ENCODE measurements at regions not wholly inside any gene's neighbourhood (a gene's known extent, or its start where the extent isn't known, plus 50 kb on each side); places are given as distances from the start of the nearest gene placed in this dataset.
A peak's percentile ranks its signal among the peaks of the same experiment; 100 is the strongest.

- Histone ChIP-seq H3K27ac (no peak overlapping the region), H3K4me1 (replicated peaks in 1 of 2) (no peaks in the 10 kb centered on the region), H3K4me3 (no peak overlapping the region)
- no peak for ATAC-seq (replicated peaks in 6 of 8)
- WGBS, 10 experiments: 64 to 90% (median 85%) methylated on average over 2 to 5 of the region's 5 CpGs; no CpG with 5 or more reads in 1 of the 10 experiments
- in situ Hi-C loops (cut with MboI; ENCODE audit: low pct_unique_long_range_greater_than_20kb in 2 of 9, low sequenced_read_pairs in 9 of 9, unreplicated experiment in 9 of 9): no loop called here
Observed at GRCh38 chr13:48181482-48182145, 51.4 kb upstream of the ITM2B start.

- in situ Hi-C loops (cut with MboI; ENCODE audit: low pct_unique_long_range_greater_than_20kb in 2 of 9, low sequenced_read_pairs in 9 of 9, unreplicated experiment in 9 of 9): no loop called here
Observed at GRCh38 chr13:48178126-48178525, 54.9 kb upstream of the ITM2B start.

GRCh38 chr13:48176781-48177180 is 56.2 kb upstream of the ITM2B start:
- Histone ChIP-seq H3K4me1 (replicated peaks in 1 of 2) (no peaks in the 10 kb centered on the region), H3K27ac (no peak overlapping the region), H3K4me3 (no peak overlapping the region)
- ATAC-seq (replicated peaks in 6 of 8): no peak
- in situ Hi-C loops (cut with MboI; ENCODE audit: low pct_unique_long_range_greater_than_20kb in 2 of 9, low sequenced_read_pairs in 9 of 9, unreplicated experiment in 9 of 9): no loop called here
- 89 to 100% (median 92%) methylated on average over 1 to 6 of the region's 6 CpGs; no CpG with 5 or more reads in 7 of the 10 experiments for WGBS, 10 experiments

More at GRCh38 chr13:48178126-48178525, 54.9 kb upstream of the ITM2B start:
- Histone ChIP-seq H3K4me1 (replicated peaks in 1 of 2) (no peaks in the 10 kb centered on the region), H3K4me3 (no peak overlapping the region), H3K27ac (no peak overlapping the region)
- 68 to 100% (median 89%) methylated on average over 1 to 2 of the region's 2 CpGs; no CpG with 5 or more reads in 3 of the 10 experiments for WGBS, 10 experiments
- no peak for ATAC-seq (replicated peaks in 6 of 8)

- no peak for ATAC-seq (replicated peaks in 6 of 8)
- Histone ChIP-seq H3K27ac (no peak overlapping the region), H3K4me3 (no peak overlapping the region), H3K4me1 (replicated peaks in 1 of 2) (no peaks in the 10 kb centered on the region)
- in situ Hi-C loops (cut with MboI; ENCODE audit: low pct_unique_long_range_greater_than_20kb in 2 of 9, low sequenced_read_pairs in 9 of 9, unreplicated experiment in 9 of 9): no loop called here
- WGBS, 10 experiments: 33 to 100% (median 100%) methylated on average over 1 of the region's 1 CpG; no CpG with 5 or more reads in 3 of the 10 experiments
Observed at GRCh38 chr13:48175185-48175584, 57.8 kb upstream of the ITM2B start.

GRCh38 chr13:48167866-48168265 is 65.1 kb upstream of the ITM2B start:
- no peak overlapping the region for H3K27ac ChIP-seq

GRCh38 chr13:48165727-48166126 is 67.3 kb upstream of the ITM2B start:
- WGBS, 10 experiments: 60 to 100% (median 90%) methylated on average over 1 of the region's 1 CpG; no CpG with 5 or more reads in 6 of the 10 experiments
- Histone ChIP-seq H3K4me1 (replicated peaks in 1 of 2) (no peaks in the 10 kb centered on the region), H3K27ac (no peak overlapping the region), H3K4me3 (no peak overlapping the region)
- ATAC-seq (replicated peaks in 6 of 8): peak in 1 of 8 experiments; percentile 45
- in situ Hi-C loops (cut with MboI; ENCODE audit: low pct_unique_long_range_greater_than_20kb in 2 of 9, low sequenced_read_pairs in 9 of 9, unreplicated experiment in 9 of 9): no loop called here

More at GRCh38 chr13:48167866-48168265, 65.1 kb upstream of the ITM2B start:
- H3K4me1 ChIP-seq (replicated peaks in 1 of 2): no peaks in the 10 kb centered on the region
- in situ Hi-C loops (cut with MboI; ENCODE audit: low pct_unique_long_range_greater_than_20kb in 2 of 9, low sequenced_read_pairs in 9 of 9, unreplicated experiment in 9 of 9): no loop called here
- H3K4me3 ChIP-seq: no peak overlapping the region
- 52 to 100% (median 77%) methylated on average over 1 to 5 of the region's 5 CpGs; no CpG with 5 or more reads in 2 of the 10 experiments for WGBS, 10 experiments
- ATAC-seq (replicated peaks in 6 of 8): no peak

- Histone ChIP-seq H3K4me3 (no peak overlapping the region), H3K27ac (no peak overlapping the region), H3K4me1 (replicated peaks in 1 of 2) (no peaks in the 10 kb centered on the region)
- 0 to 88% (median 44%) methylated on average over 1 of the region's 1 CpG; no CpG with 5 or more reads in 7 of the 10 experiments for WGBS, 10 experiments
- no peak for ATAC-seq (replicated peaks in 6 of 8)
- in situ Hi-C loops (cut with MboI; ENCODE audit: low pct_unique_long_range_greater_than_20kb in 2 of 9, low sequenced_read_pairs in 9 of 9, unreplicated experiment in 9 of 9): no loop called here
Observed at GRCh38 chr13:48165063-48165462, 67.9 kb upstream of the ITM2B start.

GRCh38 chr13:48163061-48163460 is 68.2 kb upstream of the MED4 start:
- Histone ChIP-seq H3K4me1 (replicated peaks in 1 of 2) (no peaks in the 10 kb centered on the region), H3K27ac (no peak overlapping the region), H3K4me3 (no peak overlapping the region)
- no peak for ATAC-seq (replicated peaks in 6 of 8)
- 59 to 100% (median 98%) methylated on average over 1 to 4 of the region's 4 CpGs; no CpG with 5 or more reads in 2 of the 10 experiments for WGBS, 10 experiments
- in situ Hi-C loops (cut with MboI; ENCODE audit: low pct_unique_long_range_greater_than_20kb in 2 of 9, low sequenced_read_pairs in 9 of 9, unreplicated experiment in 9 of 9): no loop called here

- WGBS, 10 experiments: 70 to 100% (median 93%) methylated on average over 1 to 2 of the region's 2 CpGs; no CpG with 5 or more reads in 1 of the 10 experiments
- no peak for ATAC-seq (replicated peaks in 6 of 8)
- Histone ChIP-seq H3K27ac (no peak overlapping the region), H3K4me3 (no peak overlapping the region), H3K4me1 (replicated peaks in 1 of 2) (no peaks in the 10 kb centered on the region)
- in situ Hi-C loops (cut with MboI; ENCODE audit: low pct_unique_long_range_greater_than_20kb in 2 of 9, low sequenced_read_pairs in 9 of 9, unreplicated experiment in 9 of 9): no loop called here
Observed at GRCh38 chr13:48162217-48162616, 67.3 kb upstream of the MED4 start.

GRCh38 chr13:48161530-48162179 is 66.8 kb upstream of the MED4 start:
- Histone ChIP-seq H3K27ac (no peak overlapping the region), H3K4me1 (replicated peaks in 1 of 2) (no peaks in the 10 kb centered on the region), H3K4me3 (no peak overlapping the region)
- in situ Hi-C loops (cut with MboI; ENCODE audit: low pct_unique_long_range_greater_than_20kb in 2 of 9, low sequenced_read_pairs in 9 of 9, unreplicated experiment in 9 of 9): no loop called here
- no peak for ATAC-seq (replicated peaks in 6 of 8)
- 71 to 100% (median 98%) methylated on average over 1 to 5 of the region's 5 CpGs; no CpG with 5 or more reads in 6 of the 10 experiments for WGBS, 10 experiments

- 0 to 83% (median 51%) methylated on average over 2 to 5 of the region's 5 CpGs; no CpG with 5 or more reads in 1 of the 10 experiments for WGBS, 10 experiments
- no peaks in the 10 kb centered on the region for H3K4me1 ChIP-seq (replicated peaks in 1 of 2)
- in situ Hi-C loops (cut with MboI; ENCODE audit: low pct_unique_long_range_greater_than_20kb in 2 of 9, low sequenced_read_pairs in 9 of 9, unreplicated experiment in 9 of 9): no loop called here
- H3K4me3 ChIP-seq: no peak overlapping the region
- H3K27ac ChIP-seq: no peak overlapping the region
- ATAC-seq (replicated peaks in 6 of 8): peak in 3 of 8 experiments; percentile 50 to 69 (median 53)
Observed at GRCh38 chr13:48160606-48161278, 65.8 kb upstream of the MED4 start.

GRCh38 chr13:48159826-48160225 is 64.9 kb upstream of the MED4 start:
- Histone ChIP-seq H3K27ac (no peak overlapping the region), H3K4me3 (no peak overlapping the region), H3K4me1 (replicated peaks in 1 of 2) (no peaks in the 10 kb centered on the region)
- ATAC-seq (replicated peaks in 6 of 8): peak in 3 of 8 experiments; percentile 2 to 19 (median 13)
- in situ Hi-C loops (cut with MboI; ENCODE audit: low pct_unique_long_range_greater_than_20kb in 2 of 9, low sequenced_read_pairs in 9 of 9, unreplicated experiment in 9 of 9): no loop called here
- 0 to 74% (median 31%) methylated on average over 2 to 3 of the region's 3 CpGs for whole genome bisulfite sequencing, 10 experiments

- in situ Hi-C loops (cut with MboI; ENCODE audit: low pct_unique_long_range_greater_than_20kb in 2 of 9, low sequenced_read_pairs in 9 of 9, unreplicated experiment in 9 of 9): no loop called here
- no peak overlapping the region for H3K4me3 ChIP-seq
- no peak overlapping the region for H3K27ac ChIP-seq
- no peaks in the 10 kb centered on the region for H3K4me1 ChIP-seq (replicated peaks in 1 of 2)
- peak; percentile 24 to 83 (median 42) for ATAC-seq (replicated peaks in 6 of 8)
Observed at GRCh38 chr13:48159401-48159800, 64.5 kb upstream of the MED4 start.
